GM12873 (cell line): ENCODE measurements at regions not wholly inside any gene's neighbourhood (a gene's known extent, or its start where the extent isn't known, plus 50 kb on each side); places are given as distances from the start of the nearest gene placed in this dataset.

Source experiments
- CTCF ChIP-seq: IDR thresholded peaks from 2 replicates; pipeline ENCODE4 v1.5.1; 2012; ENCODE audit warnings: low read depth, mild to moderate bottlenecking, moderate library complexity, low read length, control low read depth; ENCODE audit not compliant: insufficient read depth; ENCODE audit errors: missing control alignments

DNA sequence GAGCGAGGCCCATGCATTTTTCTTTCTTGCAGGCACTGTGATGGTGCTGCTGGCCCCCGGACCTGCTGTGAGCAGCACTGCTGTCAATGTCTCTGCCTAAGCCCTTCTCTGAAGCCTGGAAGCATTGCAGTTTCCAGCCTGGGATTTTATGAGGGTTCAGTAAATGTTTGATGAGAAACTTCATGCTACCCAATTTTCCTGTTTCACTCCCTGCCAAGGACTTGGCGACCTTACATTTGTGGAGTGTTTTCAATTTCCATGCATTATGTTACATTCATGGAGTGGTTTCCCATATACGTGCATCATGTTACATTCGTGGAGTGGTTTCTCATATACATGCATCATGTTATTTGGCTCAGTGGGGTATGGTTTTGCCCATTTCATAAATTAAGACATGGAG is 90.7 kb upstream of the PTCH1 start:
- TF ChIP-seq CTCF = no peak

DNA sequence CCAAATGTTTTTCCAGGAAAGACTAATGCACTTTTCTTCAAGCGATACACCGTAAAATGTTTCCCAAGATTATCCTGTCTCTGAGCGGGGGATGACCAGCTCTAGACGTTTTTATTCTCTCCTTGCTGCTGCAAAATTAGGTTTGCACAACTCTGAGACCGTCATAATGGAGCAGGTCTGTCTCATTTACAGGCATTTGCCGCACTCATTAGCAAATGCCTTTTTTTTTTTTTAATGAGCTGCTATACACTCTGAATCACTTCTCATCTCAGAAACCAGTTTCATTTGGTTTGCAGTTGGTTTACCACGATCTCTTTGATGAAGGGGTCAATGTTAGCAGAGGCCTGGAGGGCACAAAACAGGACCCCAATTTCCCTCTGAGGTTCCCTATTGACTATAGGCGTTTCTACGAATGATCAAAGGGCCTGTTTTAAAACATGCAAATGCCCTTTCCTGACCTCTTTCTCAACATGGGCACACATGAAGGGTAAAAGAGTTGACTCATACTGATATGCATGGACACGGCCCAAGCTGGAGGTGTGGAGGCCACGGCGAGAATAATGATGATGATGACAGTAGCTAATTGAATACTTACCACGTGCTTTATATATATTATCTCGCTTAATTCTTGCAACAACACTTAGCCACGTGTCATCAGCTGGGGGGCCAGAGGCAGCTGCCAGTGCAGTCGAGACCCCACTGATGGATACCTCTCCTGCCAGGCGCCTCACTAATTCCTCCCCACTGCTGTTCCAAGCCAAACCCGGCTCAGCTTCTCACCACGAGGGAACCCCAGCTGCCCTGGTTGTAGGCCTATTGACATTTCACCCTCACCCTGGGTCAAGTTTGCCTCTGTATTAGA is 89.9 kb upstream of the PTCH1 start:
- TF ChIP-seq CTCF = no peak

DNA sequence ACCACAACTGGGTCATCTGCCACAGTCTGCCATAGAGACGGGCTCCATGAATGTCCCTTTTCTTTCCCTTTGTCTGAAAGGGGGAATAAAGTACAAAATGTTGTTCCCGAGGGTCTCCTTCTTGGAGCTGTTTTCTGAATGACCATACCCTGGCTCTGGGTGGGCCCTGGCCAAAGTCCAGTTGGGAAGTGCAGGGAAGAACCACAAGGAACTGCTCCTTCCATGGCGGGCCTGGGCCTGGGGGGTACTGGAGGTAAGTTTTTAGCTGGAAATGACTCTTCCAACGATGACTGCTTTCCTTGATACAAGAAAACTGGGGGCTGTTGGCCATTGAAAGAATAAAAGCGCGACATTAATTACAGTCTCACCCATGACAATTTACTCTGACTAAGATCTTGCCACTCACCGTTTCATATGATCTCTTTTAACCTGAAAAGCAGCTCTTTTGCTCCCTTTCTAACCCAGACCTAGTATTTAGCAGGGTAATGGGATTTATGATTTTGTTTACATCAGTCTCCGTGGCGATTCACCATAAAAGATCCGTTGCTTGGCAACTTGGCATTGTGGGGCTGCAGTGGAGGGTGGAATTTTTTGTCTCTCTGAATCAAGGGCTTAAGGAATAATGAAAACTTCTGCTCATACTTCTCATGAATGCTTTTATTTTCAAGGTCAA is 89.2 kb upstream of the PTCH1 start:
- no peak for TF ChIP-seq CTCF

- TF ChIP-seq CTCF = no peak
These were observed 88.3 kb upstream of the PTCH1 start for GRCh38 chr9:95605101-95605500.

GRCh38 chr9:95598236-95598635 is 81.5 kb upstream of the PTCH1 start:
- TF ChIP-seq CTCF = no peak

DNA sequence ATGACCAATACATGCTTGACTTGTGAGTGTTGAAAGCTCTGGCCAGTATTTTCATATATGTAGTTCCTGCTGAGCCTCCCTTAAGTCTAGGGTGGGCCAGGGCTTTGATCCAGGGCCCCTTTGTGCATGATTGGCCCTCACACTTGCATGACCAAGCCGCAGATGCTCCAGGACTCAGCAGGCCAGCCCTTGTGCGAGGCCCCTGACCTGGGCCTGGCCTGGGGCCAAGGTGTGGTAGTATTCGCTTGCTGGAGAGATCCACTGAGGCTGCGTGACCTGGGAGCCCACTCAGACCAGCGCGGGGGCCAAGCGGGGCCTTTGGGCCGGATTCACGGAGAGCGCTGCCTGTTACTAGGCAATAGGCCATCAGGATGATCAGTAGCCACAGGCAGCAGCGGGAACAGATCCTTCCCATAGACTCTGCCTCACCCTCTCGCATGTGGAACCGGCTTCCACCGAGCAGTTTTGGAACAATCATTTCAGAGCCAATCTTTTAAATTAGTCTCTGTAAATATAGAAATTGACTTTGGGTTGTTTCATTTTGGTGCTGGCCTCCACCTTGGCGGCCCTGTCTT is 79.0 kb upstream of the PTCH1 start:
- no peak for TF ChIP-seq CTCF

GRCh38 chr9:95592931-95593330 is 76.2 kb upstream of the PTCH1 start:
- no peak for TF ChIP-seq CTCF
